Sigmoid colon (tissue), 6 donors: ENCODE measurements at regions not wholly inside any gene's neighbourhood (a gene's known extent, or its start where the extent isn't known, plus 50 kb on each side); places are given as distances from the start of the nearest gene placed in this dataset.

Source experiments
- DNase-seq: peaks from one replicate; pipeline ENCODE4 v3.0.0-alpha.2; 2019
- H3K27ac ChIP-seq, 4 donors: fragments of 200-600 bp; sonication (generic); one replicate each; pipeline ENCODE4 v1.5.1; 2016 to 2019; ENCODE audit warnings: mild to moderate bottlenecking in 1 of 4
- H3K27me3 ChIP-seq, 3 donors: fragments of 200-600 bp; sonication (generic); one replicate each; pipeline ENCODE4 v1.5.1; 2019; ENCODE audit warnings: mild to moderate bottlenecking in 1 of 3
- H3K36me3 ChIP-seq, 4 donors: fragments of 200-600 bp; sonication (generic); one replicate each; pipeline ENCODE4 v1.5.1; 2016 to 2019
- H3K4me1 ChIP-seq, 4 donors: fragments of 200-600 bp; sonication (generic); one replicate each; pipeline ENCODE4 v1.5.1; 2017 to 2019
- H3K4me3 ChIP-seq, 4 donors: fragments of 200-600 bp; sonication (generic); one replicate each; pipeline ENCODE4 v1.5.1; 2017 to 2019; ENCODE audit warnings: mild to moderate bottlenecking in 2 of 4, moderate library complexity in 1 of 4
- H3K9me3 ChIP-seq, 4 donors: fragments of 200-600 bp in 3 of 4; sonication (generic) in 3 of 4; one replicate each; pipeline versions ENCODE4 v1.5.1 to v1.6.1; 2013 to 2019
- CTCF ChIP-seq, 4 experiments: fragments of 450-650 bp in 3 of 4; fragments of 200-600 bp in 1 of 4; IDR thresholded peaks; one replicate each; pipeline ENCODE4 v1.5.1; 2016 to 2019; ENCODE audit warnings: antibody characterized with exemption in 4 of 4, mild to moderate bottlenecking in 3 of 4, moderate library complexity in 2 of 4
- EP300 ChIP-seq, 4 donors: sonication (generic); formaldehyde crosslinking; IDR thresholded peaks; one replicate each; pipeline ENCODE4 v1.6.1; 2017; ENCODE audit warnings: antibody characterized with exemption in 4 of 4
- POLR2A ChIP-seq, 2 donors: fragments of 450-650 bp; IDR thresholded peaks; one replicate each; pipeline ENCODE4 v1.6.1; 2016; ENCODE audit warnings: antibody characterized with exemption in 2 of 2, mild to moderate bottlenecking in 2 of 2, moderate library complexity in 2 of 2
- POLR2AphosphoS5 ChIP-seq, 4 donors: sonication (generic); formaldehyde crosslinking; IDR thresholded peaks; one replicate each; pipeline ENCODE4 v1.6.1; 2017; ENCODE audit warnings: antibody characterized with exemption in 4 of 4
- WGBS, 2 donors: extraction: QIAGEN DNeasy Blood & Tissue Kit; methylation state at CpG; one replicate each; pipeline ENCODE4 v1.1.7; 2013; 5-methylcytosine and 5-hydroxymethylcytosine counted together
- intact Hi-C: fragments of 100-400 bp; cut with DNase I; formaldehyde crosslinking; loops from one replicate; pipeline ENCODE4 v1.15.1; 2023
- donor health status: healthy with polysubstance abuse.
- donor health status: healthy.

DNA sequence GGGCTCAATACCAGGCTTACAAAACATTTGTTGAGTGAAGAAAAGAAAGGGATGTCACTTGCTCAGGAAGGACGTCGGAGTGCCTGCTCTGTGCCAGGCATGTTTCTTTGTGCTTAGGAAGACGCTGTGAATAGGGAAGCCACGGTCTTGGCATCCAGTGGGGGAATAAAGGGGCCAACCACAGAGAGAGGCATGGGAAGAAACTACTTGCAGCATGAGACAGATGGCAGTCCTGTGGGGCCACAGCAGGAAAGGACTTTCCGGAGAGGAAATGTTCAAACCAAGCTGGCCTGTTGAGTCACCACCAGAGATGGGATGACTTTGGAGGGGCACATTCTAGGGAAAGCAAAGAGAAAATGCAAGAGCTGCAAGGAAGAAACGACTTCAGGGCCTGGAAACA lies 173.2 kb downstream of the CDH26 start:
- no peak for DNase-seq
- no peaks in the 10 kb centered on the region for H3K36me3 ChIP-seq
- no peak for TF ChIP-seq POLR2AphosphoS5 (IDR thresholded peaks at IDR 0.05)
- no peak for TF ChIP-seq EP300 (IDR thresholded peaks at IDR 0.05)
- TF ChIP-seq CTCF (IDR thresholded peaks at IDR 0.05): no peak
- TF ChIP-seq POLR2A (IDR thresholded peaks at IDR 0.05): no peak
- H3K9me3 ChIP-seq: no peaks in the 10 kb centered on the region
- peaks cover 0 to 24% (median 0%) of the 10 kb centered on the region in 3 donors for H3K27me3 ChIP-seq
- 32 to 41% methylated on average over 6 of the region's 6 CpGs for WGBS, 2 donors
- H3K27ac ChIP-seq: no peak overlapping the region
- H3K4me1 ChIP-seq: no peaks in the 10 kb centered on the region
- intact Hi-C loops: no loop called here
- H3K4me3 ChIP-seq: no peak overlapping the region

GRCh38 chr20:60132162-60132826 lies 174.1 kb downstream of the CDH26 start:
- H3K27me3 ChIP-seq: peaks cover 0 to 16% (median 0%) of the 10 kb centered on the region in 3 donors
- no peaks in the 10 kb centered on the region for H3K4me1 ChIP-seq
- H3K9me3 ChIP-seq: no peaks in the 10 kb centered on the region
- no peaks in the 10 kb centered on the region for H3K36me3 ChIP-seq
- H3K27ac ChIP-seq: no peak overlapping the region
- intact Hi-C loops: no loop called here
- DNase-seq: no peak
- 82 to 88% methylated on average over 8 of the region's 8 CpGs for WGBS, 2 donors
- TF ChIP-seq CTCF (IDR thresholded peaks at IDR 0.05): no peak
- no peak for TF ChIP-seq EP300 (IDR thresholded peaks at IDR 0.05)
- no peak for TF ChIP-seq POLR2A (IDR thresholded peaks at IDR 0.05)
- no peak for TF ChIP-seq POLR2AphosphoS5 (IDR thresholded peaks at IDR 0.05)
- H3K4me3 ChIP-seq: no peak overlapping the region

DNA sequence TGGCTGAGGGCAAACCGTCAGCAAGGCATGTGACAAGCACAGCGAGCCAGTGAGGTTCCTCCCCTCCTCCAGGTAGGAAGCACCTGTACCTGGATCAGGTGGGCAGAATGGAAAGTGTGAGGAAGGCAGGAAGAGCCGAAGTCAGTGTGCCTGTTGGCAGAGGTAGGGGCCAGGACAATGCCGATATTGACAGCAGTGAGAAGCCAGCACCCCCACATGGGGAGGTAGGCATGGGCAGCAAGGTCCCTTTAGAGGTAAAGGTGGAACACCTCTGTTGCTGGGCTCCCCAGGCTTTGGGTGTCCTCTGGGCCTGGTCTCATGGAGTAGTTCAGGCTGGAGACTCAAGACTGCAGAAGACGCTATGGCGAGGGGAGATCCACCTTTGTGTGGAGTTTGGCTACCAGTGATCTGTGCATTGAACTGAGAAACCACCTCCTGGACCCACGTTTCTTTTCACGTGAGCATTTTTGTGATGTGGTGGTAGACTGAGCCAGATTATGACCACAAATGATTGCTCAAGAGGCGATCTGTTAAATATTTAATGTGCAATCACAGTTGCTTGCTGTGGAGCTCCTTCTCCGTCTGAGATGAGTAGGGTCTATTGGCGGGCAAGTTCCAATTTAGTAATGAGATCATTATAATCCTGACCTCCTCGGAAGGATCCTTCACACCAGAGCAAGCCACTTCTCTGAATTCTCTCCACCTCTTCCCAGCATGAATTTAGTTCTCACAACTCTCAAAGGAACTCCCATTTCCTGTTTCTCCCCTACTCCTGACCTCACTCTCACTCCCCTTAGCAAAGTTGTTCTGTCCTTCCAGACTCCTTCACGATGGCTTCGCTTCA lies 174.8 kb downstream of the CDH26 start:
- H3K27ac ChIP-seq: no peak overlapping the region
- 76 to 78% methylated on average over 14 of the region's 14 CpGs for WGBS, 2 donors
- TF ChIP-seq EP300 (IDR thresholded peaks at IDR 0.05) (no peak), POLR2A (IDR thresholded peaks at IDR 0.05) (no peak), POLR2AphosphoS5 (IDR thresholded peaks at IDR 0.05) (no peak), CTCF (IDR thresholded peaks at IDR 0.05) (no peak)
- no peaks in the 10 kb centered on the region for H3K9me3 ChIP-seq
- intact Hi-C loops: no loop called here
- peaks cover 0 to 10% (median 0%) of the 10 kb centered on the region in 3 donors for H3K27me3 ChIP-seq
- no peak for DNase-seq
- H3K4me1 ChIP-seq: no peaks in the 10 kb centered on the region
- H3K4me3 ChIP-seq: no peak overlapping the region
- no peaks in the 10 kb centered on the region for H3K36me3 ChIP-seq

DNA sequence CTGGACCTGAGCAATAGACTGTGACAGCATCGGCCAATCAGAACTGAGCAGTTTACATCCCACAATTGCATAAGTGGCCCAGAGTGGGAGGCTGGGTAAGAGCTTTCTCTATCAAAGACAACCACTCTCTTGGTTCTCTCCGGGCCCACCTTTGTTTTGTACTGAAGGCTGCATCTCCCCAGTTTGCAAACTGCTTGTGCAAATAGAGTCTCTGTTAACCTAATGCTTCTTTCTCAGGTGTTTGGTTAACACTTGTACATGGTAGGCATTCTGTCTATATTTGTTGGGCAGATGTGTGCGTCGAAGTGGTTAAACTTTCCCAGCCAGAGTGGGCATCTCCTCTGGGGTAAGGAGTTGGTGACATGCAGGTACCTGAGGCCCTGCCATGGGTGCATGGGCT lies 177.1 kb downstream of the CDH26 start:
- H3K27me3 ChIP-seq: no peaks in the 10 kb centered on the region
- H3K27ac ChIP-seq: no peak overlapping the region
- no peaks in the 10 kb centered on the region for H3K4me1 ChIP-seq
- 87 to 91% methylated on average over 4 of the region's 4 CpGs for WGBS, 2 donors
- intact Hi-C loops: no loop called here
- TF ChIP-seq EP300 (IDR thresholded peaks at IDR 0.05): no peak
- TF ChIP-seq POLR2A (IDR thresholded peaks at IDR 0.05): no peak
- no peak for TF ChIP-seq POLR2AphosphoS5 (IDR thresholded peaks at IDR 0.05)
- TF ChIP-seq CTCF (IDR thresholded peaks at IDR 0.05): no peak
- DNase-seq: no peak
- H3K9me3 ChIP-seq: no peaks in the 10 kb centered on the region
- no peaks in the 10 kb centered on the region for H3K36me3 ChIP-seq
- no peak overlapping the region for H3K4me3 ChIP-seq
